ENCODE measurements at regions not wholly inside any gene's neighbourhood (a gene's known extent, or its start where the extent isn't known, plus 50 kb on each side); places are given as distances from the start of the nearest gene placed in this dataset.
"Not testable (repeated sequence)": the region's sequence is repeated elsewhere in the genome, so short reads cannot be mapped to it uniquely, and the experiment has no call there.

DNA sequence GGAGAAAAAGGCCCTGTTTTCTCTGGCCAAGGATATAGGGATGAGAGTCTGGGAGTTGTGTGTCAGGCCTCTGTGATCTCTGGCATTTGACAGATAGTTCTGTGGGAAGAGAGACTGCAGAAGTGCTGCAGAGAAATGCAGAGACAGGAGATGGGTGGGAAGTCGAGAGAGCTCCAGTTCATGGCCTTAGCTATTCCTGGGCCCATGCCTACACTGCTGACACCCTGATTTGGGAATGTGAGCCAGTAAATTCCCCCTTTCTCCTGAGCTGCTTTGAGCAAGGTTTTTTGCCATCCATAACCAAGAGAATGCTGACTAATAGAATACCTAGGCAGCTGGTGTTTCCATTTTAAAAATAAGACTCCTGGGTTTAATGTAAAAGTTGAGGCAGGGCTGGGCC is 59.3 kb downstream of the EBLN2 start:
- DNase-seq (ENCODE audit: low spot score), result no peak

DNA sequence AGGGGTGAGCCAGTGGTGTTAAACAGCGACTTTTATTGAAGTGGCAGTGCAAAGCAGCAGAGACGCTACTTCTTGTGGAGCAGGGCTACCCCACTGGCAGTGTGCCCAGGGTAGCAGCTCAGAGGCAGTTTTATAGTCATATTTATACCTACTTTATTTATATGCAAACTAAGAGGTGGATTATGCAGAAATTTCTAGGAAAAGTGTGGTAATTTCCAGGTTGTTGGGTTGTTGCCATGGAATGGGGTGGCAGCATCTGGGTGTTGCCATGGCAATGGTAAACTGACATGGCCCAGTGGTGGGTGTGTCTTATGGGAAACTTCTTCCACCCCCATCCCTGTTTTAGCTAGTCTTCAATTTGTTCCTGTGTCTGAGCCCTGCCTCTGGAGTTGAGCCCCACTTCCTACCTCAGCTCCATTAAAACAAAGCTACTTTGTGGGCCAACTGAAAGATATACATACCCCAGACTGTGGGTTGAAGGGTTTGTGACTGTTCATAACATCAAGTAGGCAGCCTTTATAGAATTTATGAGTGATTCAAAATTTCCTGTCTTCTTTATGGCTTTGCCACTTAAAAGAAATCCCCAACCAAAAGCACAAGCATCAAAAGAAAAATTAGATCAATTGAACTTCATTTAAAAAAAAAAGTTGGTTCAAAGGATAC is 60.3 kb downstream of the EBLN2 start:
- no peak for DNase-seq (ENCODE audit: low spot score)

DNA sequence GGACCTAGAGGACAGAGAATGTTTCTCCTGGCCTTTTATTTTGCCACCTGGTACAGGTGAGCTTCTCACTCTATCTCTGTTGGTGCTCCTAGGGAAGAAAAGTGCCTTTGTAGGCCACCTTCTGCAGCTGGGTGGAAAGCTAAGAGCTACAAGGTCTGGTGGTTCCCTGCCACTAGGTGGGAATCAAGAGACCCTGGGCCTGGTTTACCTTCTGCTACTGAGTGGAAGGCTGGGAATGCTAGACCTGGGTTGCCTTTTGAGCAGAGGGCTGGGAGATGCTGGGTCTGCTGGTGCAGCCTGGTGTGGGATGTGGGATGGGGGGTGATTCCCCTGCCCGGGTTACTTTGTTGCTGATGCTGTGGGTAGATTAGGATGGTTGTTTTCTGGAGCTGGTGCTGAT is 72.6 kb downstream of the EBLN2 start:
- DNase-seq (ENCODE audit: low spot score), result no peak

DNA sequence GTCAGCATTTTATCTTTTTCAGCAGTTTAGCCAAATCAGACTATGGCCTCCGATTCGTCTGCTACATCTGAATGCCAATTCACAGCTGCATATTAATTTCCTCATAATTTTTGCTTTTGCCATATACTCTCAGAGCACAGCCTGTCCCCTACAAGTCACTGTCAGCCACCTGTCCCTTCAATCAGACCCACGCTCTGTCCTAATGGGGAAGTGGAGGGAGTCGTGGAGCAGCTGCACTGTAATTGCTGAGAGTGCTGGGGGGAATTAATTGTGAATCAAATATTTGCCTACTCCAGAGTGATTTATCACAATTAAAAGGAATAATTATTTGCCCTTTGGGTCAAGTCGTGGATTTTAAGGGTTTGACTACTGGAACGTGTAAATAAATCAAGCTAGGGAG is 75.5 kb downstream of the EBLN2 start:
- DNase-seq (ENCODE audit: low spot score), result no peak

DNA sequence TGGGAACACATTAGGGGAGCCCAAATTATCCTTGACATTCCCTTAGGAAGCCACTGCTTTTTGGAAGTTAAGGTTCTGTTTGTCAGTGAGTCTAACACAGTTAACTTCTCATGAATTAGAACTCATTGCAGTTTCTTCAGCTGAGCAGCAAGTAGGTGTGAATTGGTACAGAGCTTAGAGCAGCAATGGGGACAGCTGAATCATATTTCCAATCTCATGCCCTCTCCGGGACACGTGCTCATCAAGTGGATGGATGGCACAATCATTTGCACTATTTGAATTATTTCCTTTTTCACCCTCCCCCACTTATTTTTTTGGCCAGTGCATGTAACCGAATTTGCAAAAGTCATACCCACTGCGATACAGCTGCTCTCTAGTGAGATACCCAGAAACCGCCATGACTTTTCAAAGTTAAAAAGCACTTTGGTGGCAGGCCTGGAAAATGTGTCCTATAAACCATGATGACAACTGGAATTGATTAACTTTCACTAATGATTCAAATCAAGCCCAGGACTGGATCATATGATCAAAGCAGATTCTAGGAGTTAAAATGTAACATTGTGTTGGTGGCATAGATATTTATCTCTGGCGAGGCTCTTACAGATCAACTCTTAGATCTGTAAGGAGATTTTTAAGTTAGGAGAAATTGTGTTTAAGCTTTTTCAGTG is 76.4 kb downstream of the EBLN2 start:
- DNase-seq (ENCODE audit: low spot score), result no peak

DNA sequence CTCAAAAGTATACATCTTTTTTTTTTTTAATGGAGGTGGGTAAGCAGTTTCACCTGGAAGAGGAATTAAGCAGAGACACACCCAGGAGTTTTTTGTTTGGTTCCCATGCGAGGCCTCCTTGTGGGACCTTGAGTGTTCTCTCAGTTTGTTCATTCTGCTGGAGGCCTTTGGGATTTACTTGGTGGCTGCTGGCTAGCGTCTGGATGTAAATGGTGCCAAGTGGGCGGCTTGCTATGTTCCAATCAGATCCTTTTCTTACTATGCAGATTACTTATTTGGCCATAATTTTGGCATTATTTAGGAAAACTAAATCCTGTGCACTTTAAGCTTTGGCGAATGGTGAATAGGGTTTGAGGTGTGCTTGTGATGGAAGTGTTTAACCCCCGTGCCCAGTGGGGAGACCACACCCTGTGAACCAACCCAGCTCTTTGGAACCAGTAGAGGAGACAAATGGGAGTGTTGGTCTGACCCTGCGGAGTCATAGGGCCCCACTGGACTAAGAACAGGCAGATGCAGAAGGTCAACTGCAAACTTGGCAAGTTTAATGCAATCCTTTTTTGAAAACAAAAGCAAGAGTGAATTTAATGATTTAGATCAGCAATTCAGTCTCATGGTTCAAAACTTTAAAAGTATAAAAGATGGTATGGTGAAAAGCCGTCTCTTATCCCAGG is 79.4 kb downstream of the EBLN2 start:
- DNase-seq (ENCODE audit: low spot score), result no peak

DNA sequence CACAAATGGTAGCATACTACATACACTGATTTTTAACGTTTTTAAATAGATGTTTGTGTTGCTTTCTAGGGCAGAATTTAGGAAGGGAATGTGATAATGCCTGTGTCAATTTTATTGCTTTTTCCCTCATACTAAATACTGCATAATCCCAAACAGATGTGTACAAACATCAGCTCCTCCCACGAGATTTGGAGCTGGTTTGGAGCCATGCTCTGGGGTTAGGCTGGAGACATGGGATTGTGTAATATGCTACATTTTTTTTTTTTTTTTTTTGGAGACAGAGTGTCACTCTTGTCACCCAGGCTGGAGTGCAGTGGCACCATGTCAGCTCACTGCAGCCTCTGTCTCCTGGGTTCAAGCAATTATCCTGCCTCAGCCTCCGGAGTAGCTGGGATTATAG is 80.1 kb downstream of the EBLN2 start:
- DNase-seq (ENCODE audit: low spot score), result no peak

DNA sequence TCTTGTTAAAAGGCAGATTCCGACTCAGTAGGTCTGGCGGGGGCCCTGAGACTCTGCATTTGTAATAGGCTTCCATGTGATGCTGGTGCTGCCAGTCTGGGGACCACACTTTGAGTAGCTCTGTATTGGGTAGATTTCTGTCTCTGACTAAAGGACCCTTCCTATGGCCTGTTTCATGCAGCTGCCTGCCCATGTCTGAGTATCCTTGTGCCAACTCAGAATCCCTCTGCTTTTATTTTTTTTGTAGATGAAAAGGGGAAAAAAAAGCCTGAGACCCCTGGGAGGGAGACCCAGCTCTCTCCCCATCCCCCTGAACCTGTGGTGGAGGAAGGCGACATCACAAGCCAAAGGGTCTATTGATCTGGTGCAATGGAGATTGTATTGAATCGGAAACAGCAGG is 81.9 kb downstream of the EBLN2 start:
- no peak for DNase-seq (ENCODE audit: low spot score)

DNA sequence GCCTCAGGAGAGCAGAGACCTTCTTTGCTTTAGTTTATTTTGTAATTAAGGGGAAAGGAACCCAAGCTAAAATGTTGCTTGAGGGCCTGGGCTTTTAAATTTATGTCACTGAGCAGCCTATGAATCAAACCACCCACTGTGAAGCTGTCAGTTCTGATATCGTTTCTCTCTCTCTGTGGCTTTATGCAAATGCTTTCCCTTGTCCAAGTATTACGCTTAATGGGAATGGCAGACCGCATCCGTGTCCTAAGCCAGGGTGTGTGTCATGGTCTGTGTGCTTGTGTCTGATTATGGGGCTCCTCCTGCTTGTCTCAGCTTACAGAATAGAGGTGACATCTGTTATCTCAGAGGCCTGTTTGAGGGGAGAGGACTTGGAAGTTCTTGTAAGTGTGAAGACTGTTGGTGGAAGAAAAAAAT is 82.4 kb downstream of the EBLN2 start:
- peak; percentile 41 for DNase-seq (ENCODE audit: low spot score)

DNA sequence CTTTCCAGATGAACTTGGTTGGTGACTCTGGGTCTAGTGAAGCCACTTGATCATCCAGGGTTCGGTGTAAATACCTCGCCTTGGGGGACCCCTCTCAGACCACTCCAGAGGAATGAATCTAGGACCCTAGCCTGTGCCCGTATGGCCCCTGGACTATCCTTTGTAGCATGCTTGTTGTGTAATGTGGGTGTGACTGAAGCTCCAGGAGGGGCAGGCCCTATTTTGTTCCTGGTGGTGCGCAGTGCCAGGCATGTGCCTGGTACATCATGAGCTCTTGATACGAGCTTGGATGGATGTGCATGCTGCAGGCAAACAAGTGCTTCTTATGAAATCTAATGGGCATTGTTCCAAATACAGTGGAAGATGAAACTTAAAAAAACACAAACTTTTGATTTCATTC is 82.8 kb downstream of the EBLN2 start:
- DNase-seq (ENCODE audit: low spot score), result no peak

DNA sequence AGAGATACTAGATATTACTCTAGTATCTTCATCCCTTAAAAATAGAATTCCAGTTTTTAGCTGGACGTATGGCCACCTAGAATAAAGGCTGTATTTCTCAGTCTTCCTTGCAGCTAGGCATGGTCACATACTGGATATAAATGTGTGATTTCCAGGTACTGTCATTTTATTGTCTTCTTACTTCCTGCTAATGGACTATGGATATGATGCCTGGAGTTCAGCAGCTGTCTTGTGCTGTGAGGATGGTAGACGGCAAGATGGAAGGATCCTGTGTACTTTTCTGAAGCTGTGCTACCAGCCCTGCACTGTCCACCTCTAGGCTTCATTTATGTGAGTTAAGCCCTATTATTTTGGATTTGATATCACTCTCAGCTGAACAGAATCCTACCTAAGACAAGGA is 83.4 kb downstream of the EBLN2 start:
- DNase-seq (ENCODE audit: low spot score), result no peak

DNA sequence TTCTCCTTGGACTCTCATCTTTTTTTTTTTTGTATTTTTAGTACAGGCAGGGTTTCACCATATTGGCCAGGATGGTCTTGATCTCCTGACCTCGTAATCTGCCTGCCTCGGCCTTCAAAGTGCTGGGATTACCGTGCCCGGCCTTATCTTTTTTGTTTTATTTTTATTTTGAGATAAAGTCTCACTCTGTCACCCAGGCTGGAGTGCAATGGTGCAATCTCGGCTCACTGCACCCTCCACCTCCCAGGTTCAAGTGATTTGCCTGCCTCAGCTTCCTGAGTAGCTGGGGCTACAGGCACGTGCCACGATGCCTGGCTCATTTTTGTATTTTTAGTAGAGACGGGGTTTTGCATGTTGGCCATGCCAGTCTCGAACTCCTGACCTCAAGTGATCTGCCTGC is 86.0 kb downstream of the EBLN2 start:
- DNase-seq (ENCODE audit: low spot score), result not testable (repeated sequence)

DNA sequence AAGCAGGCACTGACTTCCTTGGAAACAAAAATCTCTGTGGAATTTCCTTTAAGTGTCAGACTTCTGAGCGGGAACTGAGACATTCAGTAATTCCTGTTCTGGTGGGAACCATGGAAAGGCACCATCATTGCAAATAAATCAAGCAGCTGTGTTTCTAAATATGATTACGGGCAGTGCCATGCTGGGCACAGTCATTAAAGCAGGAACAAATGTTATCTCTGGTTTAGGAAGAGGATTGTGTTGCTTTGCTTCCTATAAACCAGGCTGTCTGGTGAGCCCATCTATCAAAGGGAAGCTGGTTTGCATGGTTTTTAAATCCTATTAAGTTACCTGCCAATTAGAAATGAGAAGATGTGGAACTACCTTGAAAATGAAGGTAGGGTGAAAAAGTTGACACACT is 86.7 kb downstream of the EBLN2 start:
- no peak for DNase-seq (ENCODE audit: low spot score)

DNA sequence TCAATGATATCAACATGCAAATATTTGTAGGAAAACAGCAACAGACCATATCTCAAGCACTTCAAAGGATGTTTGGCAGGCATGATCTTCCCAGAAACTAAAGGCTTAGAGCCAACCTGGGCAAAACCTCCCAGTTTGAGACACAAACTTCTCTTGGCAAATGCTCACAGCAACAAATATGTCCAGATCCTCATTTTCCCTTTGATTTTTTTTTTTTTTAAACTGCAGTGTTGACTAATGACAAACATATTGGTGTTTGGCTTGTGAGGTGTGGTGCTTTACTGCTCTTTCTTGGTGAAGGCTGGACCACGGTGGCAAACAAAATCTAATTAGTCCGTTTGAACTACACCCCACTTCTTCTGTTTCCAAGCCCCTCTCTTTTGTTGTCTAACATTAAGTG is 87.2 kb downstream of the EBLN2 start:
- DNase-seq (ENCODE audit: low spot score), result no peak

DNA sequence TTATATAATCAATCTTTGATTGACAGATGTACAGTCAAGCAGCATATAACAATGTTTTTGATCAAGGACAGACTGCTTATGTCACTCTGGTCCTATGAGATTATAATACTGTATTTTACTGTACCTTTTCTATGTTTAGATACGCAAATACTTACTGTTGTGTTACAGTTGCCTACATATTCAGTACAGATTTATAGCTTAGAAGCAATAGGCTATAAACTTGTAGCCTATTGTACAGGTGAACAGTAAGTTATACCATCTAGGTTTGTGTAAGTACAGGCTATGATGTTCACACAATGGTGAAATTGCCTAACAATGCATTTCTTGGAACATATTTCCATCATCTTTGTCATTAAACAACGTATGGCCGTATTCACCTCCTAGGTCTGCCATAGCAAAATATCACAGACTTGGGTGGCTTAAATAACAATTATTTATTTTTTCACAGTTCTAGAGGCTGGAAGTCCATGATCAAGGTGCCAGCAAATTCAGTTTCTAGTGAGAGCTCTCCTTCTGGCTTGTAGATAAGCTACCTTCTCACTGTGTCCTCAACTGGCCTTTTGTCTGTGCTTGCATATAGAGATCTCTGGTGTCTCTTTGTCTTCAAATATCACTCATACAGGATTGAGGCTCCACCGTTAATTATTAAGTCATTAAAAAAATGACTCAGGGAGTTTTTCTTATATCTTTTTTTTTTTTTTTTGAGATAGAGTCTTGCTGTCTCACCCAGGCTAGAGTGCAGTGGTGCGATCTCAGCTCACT is 89.1 kb downstream of the EBLN2 start:
- no peak for DNase-seq (ENCODE audit: low spot score)

DNA sequence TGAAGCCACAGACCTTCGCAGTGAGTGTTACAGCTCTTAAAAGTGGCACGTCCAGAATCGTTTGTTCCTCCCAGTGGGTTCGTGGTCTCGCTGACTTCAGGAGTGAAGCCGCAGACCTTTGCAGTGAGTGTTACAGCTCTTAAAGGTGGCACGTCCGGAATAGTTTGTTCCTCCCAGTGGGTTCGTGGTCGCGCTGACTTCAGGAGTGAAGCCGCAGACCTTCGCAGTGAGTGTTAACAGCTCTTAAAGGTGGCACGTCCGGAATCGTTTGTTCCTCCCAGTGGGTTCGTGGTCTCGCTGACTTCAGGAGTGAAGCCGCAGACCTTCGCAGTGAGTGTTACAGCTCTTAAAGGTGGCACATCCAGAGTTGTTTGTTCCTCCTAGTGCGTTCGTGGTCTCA is 91.1 kb downstream of the EBLN2 start:
- DNase-seq (ENCODE audit: low spot score), result not testable (repeated sequence)

DNA sequence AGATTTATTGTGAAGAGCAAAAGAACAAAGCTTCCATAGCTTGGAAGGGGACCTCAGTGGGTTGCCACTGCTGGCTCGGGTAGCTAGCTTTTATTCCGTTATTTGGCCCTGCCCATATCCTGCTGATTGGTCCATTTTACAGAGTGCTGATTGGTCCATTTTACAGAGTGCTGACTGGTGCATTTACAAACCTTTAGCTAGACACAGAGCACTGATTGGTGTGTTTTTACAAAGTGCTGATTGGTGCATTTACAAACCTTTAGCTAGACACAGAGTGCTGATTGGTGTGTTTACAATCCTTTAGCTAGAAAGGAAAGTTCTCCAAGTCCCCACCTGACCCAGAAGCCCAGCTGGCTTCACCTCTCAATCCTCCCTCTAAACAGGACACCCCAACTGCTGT is 91.6 kb downstream of the EBLN2 start:
- DNase-seq (ENCODE audit: low spot score), result not testable (repeated sequence)

DNA sequence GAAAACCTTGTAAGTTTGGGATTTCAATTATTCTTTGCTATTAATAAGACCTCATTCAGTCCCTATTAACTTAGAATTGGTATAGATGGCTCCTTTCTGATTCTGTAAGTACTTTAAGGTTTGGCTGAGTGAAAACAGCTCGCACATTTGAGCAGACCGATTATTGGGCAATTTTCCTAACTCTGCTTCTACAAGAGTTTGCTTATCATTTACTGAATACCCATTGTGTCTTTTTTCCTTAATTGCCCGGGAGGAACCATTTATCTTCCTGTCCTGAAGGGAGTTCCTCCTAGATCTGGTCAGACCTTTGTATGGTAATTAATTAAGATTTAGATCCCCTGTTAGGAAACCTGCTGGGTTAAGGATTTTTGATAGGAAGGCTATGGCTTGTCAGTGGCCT is 92.8 kb downstream of the EBLN2 start:
- DNase-seq (ENCODE audit: low spot score), result not testable (repeated sequence)

DNA sequence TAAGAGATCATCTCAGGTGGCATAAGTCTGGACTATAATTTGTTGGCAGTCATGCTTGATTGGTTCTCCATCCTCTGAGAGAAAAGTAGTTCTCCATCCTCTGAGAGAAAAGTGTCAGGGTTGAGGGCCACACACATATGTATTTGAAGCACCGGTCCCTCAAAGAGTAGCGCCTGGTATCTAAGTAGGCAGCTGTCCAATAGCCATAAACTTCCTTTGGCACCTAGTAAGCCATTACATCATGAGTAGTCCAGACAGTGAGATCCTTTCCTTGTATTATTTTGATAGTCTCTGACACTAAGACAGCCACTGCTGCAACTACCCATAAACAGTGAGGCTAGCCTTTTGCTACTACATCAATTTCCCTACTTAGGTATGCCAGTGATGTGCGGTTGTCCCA is 94.0 kb downstream of the EBLN2 start:
- not testable (repeated sequence) for DNase-seq (ENCODE audit: low spot score)

DNA sequence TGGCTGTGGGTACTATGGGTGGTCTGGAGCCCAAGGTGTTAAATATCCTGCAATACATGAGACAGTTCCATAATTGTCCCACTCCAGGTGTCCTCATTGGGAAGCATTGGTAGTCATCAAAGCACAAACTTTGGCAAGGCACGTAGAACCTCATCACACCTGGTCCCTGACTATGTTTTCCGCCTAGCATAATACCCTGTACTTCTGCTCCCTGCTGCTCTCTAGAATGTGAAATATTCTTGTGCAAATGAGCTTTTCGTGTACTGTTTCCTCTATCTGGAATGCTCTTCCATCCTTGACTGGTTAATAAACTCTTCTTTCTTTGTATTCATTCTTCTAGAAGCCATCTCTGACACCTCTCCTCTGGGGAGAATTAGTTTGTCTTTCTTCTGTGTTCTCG is 103.2 kb downstream of the EBLN2 start:
- DNase-seq (ENCODE audit: low spot score), result no peak

DNA sequence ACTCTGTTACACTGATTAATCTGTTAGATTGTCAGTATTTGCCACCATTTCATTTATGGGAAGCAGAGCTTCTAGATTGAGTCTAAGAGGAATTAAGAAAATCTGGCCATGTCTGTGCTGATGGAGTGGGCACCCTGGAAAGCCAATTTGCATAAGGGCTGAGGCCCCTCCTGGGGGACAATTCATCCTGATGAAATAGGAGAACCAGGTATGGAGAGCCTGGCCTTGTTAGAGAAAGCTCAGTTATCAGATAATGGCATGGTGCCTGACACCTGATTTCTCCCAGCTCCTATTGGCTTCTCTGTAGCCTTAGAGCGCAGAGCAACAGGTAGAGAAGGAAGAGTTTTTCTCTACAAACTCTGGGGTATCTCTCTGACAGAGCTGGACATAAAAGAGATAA is 114.2 kb downstream of the EBLN2 start:
- DNase-seq (ENCODE audit: low spot score), result no peak

DNA sequence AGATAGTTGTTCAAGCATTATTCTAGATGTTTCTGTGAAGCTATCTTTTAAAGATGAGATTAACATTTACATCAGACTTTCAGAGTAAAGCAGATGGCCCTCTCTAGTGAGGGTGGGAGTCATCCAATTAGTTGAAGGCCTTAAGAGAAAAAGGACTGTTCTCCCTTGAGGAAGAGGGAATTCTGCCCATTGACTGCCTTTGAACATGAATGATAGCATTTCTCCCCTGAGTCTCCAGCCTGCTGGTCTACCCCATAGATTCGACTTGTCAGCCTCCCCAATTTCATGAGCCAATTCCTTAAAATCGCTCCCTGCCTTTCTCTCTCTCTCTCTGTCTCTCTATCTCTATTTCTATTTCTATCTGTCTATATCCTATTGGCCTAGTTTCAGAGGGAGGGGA is 115.5 kb downstream of the EBLN2 start:
- DNase-seq (ENCODE audit: low spot score), result no peak

DNA sequence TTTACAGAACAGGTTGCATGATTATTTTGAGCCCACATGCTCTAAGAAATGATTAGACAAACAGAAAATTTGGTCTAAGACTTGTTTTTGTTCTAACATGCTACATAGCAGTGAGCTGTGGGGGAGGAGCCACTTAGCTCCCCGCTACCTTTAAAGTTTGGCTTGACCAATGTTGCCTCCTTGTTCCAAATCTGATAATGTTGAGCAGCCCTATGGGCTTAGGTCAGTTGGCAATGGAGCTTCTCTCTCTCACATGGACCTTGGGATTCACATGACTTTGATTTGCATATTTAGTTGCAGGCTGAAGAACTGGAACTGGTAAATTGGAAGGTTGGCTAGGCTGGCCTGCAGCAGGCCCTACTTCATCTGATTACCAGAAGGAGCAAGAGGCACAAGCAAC is 116.4 kb downstream of the EBLN2 start:
- DNase-seq (ENCODE audit: low spot score), result no peak

Measured in A172 (cell line).